C4-2B (cell line): ENCODE measurements at regions not wholly inside any gene's neighbourhood (a gene's known extent, or its start where the extent isn't known, plus 50 kb on each side); places are given as distances from the start of the nearest gene placed in this dataset.

ENCODE experiments used
- H3K27ac ChIP-seq: fragments of 450-650 bp; 2 replicates; pipeline ENCODE4 v1.5.1; 2017
- ZFX ChIP-seq: fragments of 450-650 bp; IDR thresholded peaks from 2 replicates; pipeline ENCODE4 v1.6.1; 2017
- TF ChIP-seq, protein P1 (sequence below): fragments of 450-650 bp; conservative IDR thresholded peaks from 2 replicates; pipeline ENCODE4 v1.5.1; 2017; ENCODE audit warnings: mild to moderate bottlenecking

DNA sequence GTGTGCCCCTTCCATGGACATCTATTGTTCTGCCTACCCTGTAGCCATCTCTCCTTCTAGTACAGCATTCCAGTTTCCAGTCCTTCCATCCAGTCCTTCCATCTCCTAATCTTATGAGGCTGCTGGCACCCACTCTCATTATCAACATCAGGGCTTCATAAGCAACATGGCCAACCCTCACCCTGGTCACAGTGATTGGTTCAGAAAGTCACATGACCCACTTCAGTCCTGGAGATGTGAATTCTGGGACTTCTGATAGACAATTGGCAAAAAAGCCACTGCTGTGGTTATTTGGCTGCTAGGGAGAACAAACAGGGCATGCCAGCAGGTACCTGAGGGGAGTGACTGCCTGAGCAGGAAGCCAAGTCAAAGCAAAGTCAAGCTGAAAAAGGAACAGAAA is 164.7 kb upstream of the C16orf82 start:
- TF ChIP-seq, protein P1, sequence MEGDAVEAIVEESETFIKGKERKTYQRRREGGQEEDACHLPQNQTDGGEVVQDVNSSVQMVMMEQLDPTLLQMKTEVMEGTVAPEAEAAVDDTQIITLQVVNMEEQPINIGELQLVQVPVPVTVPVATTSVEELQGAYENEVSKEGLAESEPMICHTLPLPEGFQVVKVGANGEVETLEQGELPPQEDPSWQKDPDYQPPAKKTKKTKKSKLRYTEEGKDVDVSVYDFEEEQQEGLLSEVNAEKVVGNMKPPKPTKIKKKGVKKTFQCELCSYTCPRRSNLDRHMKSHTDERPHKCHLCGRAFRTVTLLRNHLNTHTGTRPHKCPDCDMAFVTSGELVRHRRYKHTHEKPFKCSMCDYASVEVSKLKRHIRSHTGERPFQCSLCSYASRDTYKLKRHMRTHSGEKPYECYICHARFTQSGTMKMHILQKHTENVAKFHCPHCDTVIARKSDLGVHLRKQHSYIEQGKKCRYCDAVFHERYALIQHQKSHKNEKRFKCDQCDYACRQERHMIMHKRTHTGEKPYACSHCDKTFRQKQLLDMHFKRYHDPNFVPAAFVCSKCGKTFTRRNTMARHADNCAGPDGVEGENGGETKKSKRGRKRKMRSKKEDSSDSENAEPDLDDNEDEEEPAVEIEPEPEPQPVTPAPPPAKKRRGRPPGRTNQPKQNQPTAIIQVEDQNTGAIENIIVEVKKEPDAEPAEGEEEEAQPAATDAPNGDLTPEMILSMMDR = no peak
- no peak for TF ChIP-seq ZFX
- H3K27ac ChIP-seq = no peak overlapping the region

DNA sequence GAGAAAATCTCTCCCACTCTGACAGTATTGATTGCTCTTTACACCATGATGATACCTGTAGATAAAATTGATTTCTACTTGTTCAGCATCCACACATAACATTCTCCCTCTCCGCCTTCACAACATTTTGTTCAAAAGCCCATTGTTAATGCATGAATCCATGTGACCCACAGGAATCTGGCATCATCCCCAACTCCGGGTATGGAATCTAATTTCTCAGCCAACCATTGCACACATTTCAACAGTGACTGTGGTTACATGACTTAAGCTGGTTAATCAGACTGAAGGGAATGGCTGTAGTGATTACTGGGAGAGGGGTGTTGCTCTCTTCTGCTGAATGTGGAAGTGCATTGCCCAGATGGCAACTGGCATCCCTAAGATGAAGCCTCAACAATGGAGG is 161.4 kb upstream of the C16orf82 start:
- TF ChIP-seq ZFX = no peak
- TF ChIP-seq, protein P1 = no peak

DNA sequence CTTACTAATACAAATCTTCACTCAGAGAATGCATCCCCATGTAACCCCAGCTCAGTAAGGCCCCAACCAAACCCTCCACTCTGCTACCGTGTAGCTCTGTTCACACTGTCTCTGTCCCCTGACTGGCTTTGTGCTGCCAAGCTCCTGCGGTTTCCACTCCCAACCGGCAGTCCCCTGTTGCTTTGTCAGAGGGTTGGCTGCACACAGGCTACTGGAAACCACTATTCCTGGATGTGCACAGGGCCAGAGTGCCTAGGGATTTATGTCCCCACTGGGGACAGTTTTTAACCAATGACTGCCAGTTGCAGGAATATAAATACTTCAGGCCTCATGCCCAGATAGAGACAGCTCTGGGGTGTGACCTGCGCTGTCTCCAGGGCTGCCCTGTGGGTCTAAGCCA is 157.1 kb upstream of the C16orf82 start:
- H3K27ac ChIP-seq = no peak overlapping the region
- TF ChIP-seq, protein P1 = no peak
- TF ChIP-seq ZFX = no peak

More for the DNA sequence above, 161.4 kb upstream of the C16orf82 start:
- no peak overlapping the region for H3K27ac ChIP-seq

DNA sequence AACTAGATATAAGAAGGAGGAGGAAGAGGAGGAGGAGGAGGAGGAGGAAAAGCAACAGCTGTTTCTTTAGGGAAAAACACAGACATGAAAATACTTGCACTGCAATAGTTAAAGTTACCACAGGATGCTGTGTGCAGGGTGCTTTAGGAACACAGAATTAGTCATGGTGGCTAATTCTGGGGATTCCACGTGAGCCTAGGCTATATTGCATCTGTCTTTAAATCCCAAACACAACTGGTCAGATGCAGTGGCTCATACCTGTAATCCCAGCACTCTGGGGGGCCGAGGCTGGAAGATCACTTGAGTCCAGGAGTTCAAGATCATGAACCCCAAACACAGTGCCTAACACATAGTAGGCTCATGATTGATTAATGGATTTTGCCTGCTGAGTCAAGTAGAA is 155.3 kb upstream of the C16orf82 start:
- no peak overlapping the region for H3K27ac ChIP-seq
- no peak for TF ChIP-seq ZFX
- TF ChIP-seq, protein P1 = no peak

DNA sequence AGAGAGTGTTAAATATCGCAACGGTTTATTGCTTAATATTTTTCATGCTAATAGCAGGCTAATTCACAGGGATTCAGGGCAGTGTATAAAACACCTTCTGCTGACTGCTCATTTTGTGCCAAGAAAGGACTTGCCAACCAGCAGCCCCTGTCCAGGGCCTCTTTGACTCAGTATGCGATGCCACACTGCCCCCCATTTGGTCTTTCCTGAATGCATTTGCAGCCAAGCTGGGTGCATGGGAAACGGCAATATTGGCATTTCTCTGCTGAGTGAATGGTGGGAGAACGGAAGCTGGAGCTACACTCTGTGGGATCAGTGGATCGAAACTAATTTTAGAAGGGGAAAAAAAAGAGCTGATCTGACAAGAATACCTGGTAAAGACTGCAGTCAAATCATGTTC is 152.9 kb upstream of the C16orf82 start:
- H3K27ac ChIP-seq = no peak overlapping the region
- TF ChIP-seq, protein P1 = no peak
- TF ChIP-seq ZFX = no peak

DNA sequence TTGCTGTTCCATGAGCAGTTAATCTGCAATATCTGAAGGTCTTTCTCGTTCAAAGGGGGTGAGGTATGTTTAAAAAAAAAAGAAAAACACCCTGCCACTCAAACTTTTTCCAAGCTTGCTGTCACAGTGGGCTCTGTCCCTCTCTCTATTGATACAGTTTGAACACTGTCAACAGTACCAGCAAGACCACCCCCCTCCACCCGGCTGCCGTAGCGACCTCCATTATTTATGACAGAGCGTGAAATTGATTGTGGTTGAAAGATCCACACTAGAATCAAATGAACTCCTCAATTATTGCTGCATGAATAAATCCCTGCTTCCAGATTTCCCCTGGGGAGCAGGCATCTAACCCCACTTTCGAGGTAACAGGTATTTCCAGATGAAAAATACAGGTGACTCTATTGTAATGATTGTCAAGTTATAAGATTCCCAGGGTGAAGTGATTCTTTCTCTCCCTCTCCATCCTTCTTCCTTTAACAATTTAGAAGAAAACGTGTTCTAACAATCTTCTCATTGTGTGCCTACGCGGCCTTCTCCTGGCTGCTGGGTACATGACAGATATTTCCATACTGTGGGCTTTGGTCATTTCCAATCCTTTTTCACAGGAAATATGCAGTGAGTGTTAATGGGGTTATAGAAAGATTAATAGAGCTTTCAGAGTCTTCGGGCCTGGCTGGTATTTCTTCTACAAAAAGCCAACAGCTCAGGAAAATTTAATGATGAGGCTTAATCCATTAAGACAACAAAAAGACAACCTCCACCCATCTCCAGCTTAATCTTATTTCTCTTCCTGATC is 135.7 kb upstream of the C16orf82 start:
- no peak overlapping the region for H3K27ac ChIP-seq
- TF ChIP-seq ZFX = no peak
- TF ChIP-seq, protein P1 = no peak

DNA sequence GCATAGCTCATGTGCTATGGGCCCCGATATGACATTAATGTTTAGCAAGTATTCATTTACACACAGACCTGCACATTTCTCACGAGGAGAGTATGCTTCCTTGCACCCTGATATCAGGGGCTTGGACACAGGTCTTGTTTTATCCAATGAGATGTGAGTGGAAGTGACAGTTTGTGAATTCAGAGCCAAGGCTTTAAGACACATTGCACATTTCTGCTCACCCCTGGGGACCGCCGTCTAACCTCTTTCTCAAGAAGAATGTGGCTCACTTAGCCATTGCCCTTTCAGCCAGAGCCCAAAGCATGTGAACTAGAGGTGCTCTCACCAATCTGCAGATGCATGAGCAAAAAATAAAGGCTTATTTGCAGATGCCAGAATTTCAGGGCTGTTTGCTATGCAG is 116.1 kb upstream of the C16orf82 start:
- H3K27ac ChIP-seq = no peak overlapping the region
- TF ChIP-seq, protein P1 = no peak
